HG02588 (cell line): ENCODE measurements at regions not wholly inside any gene's neighbourhood (a gene's known extent, or its start where the extent isn't known, plus 50 kb on each side); places are given as distances from the start of the nearest gene placed in this dataset.
"Not testable (repeated sequence)": the region's sequence is repeated elsewhere in the genome, so short reads cannot be mapped to it uniquely, and the experiment has no call there.

ENCODE experiments used
- ATAC-seq: cut with Tn5 transposase; IDR thresholded peaks from one replicate; pipeline ENCODE4 v1.9.1; 2021; ENCODE audit warnings: mild to moderate bottlenecking, moderate library complexity; ENCODE audit not compliant: unreplicated experiment

DNA sequence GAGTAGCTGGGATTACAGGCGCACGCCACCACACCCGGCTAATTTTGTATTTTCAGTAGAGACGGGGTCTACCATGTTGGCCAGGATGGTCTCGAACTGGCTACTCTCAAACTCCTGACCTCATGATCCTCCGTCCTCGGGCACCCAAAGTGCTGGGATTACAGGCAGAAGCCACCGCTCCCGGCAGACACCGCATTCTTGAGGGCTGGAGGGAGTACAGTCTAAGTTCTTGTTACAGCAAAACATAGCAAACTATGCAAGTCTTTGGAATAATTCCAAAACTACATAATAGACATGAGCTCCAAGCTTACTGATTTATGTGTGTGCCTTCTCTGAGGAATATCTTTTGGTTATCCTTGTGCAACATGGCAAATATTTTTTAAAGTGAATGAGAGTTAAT is 299.1 kb upstream of the ZNF658 start:
- ATAC-seq = not testable (repeated sequence)

GRCh38 chr9:66631521-66632046 is 268.9 kb upstream of the ZNF658 start:
- ATAC-seq = not testable (repeated sequence)

DNA sequence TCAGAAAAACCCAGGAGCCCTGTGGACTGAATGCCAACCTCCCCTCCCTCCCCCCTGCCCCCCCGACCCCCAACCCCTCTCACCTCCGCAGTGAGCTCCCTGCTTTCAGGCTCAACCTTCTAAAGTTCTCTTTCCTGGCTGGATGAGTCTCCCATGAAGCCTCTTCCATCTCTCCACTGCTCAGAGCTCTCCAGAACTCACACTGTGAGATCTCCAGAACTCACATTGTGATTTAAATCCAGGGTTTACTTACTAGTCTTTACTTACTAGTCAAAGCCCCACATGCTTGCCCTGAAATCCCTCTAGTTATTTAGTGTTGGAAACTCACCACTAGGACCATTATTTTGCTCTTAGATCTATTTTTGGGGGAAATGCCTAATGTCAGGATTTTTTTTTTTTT is 252.8 kb upstream of the ZNF658 start:
- ATAC-seq = not testable (repeated sequence)

DNA sequence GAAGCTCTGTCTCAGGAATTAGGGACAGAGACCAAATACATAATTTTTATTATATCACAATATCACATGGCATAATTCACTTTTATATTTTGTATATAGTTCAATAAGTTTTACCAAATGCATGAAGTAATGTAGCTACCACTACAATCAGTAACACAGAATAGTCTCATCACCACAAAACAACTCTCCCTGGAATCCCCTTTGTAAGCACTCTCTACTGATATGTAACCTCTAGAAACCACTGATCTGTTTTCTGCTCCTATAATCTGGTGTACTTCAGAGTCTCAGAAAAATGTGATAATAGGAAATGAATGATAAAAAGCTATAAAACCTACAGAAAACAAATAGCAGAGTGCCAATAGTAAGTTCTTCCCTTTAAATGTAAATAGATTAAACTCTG is 210.3 kb upstream of the ZNF658 start:
- not testable (repeated sequence) for ATAC-seq

DNA sequence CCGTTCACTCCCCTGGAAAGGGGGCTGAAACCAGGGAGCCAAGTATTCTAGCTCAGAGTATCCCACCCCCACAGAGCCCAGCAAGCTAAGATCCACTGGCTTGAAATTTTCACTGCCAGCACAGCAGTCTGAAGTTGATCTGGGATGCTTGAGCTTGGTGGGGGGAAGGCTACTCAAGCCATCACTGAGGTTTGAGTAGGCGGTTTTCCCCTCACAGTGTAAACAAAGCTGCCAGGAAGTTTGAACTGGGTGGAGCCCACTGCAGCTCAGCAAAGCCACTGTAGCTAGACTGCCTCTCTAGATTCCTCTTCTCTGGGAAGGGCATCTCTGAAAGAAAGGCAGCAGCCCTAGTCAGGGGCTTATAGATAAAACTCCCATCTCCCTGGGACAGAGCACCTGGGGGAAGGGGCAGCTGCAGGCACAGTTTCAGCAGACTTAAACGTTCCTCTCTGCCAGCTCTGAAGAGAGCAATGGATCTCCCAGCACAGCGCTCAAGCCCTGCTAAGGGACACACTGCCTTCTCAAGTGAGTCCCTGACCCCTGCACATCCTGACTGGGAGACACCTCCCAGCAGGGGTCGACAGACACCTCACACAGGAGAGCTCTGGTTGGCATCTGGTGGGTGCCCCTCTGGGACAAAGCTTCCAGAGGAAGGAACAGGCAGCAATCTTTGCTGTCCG is 204.8 kb upstream of the ZNF658 start:
- ATAC-seq = peak; percentile 68

GRCh38 chr9:66697343-66698065 is 203.0 kb upstream of the ZNF658 start:
- ATAC-seq = not testable (repeated sequence)

GRCh38 chr9:66698066-66698455 is 202.5 kb upstream of the ZNF658 start:
- not testable (repeated sequence) for ATAC-seq

GRCh38 chr9:66701411-66702377 is 198.8 kb upstream of the ZNF658 start:
- ATAC-seq = not testable (repeated sequence)

DNA sequence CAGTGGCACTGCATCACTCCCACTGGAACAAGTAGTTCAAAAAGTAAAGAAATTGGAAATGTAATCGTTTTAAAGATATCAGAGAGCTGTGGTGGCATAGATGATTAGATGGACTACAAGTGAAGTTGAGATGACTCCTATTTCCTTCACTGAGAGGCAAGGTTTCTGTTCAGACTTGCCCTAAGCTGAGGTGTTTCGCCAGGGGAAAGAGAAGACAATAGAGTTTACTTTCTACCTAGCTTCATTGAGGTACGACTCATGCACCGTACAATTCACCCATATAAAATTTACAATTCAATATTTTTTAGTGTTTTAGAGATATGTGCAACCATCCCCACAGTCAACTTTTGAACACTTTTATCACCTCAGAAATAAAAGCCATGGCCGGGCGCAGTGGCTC is 189.0 kb upstream of the ZNF658 start:
- ATAC-seq = not testable (repeated sequence)

DNA sequence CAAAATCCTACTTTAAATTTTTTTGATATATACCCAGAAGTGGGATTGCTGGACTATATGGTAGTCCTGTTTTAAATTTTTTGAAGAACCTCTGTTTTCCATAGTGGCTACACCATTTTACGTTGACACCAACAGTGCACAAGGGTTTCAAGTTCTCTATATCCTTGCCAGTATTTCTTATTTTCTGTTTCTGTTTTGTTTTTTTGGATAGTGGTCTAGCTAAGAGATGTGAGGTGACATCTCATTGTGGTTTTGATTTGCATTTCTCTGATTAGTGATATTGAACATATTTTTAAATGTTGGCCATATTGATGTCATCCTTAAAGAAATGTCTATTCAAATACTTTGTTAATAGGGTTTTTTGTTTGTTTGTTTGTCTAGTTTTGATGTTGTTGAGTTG is 187.7 kb upstream of the ZNF658 start:
- peak; percentile 68 for ATAC-seq

DNA sequence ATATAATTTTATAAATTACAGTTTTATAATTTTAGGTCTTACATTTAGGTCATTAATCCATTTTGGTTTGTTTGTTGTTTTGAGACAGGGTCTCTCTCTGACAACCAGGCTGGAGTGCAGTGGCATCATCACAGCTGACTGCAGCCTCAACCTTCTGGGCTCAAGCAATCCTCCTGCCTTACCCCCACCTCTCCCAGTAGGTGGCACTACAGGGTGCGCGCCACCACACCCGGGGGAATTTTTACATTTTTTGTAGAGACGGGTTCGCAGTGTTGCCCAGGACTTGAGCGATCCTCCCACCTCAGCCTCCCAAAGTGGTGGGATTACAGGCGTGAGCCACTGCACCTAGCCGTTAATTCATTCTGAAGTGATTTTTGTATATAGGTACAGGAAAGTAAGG is 187.0 kb upstream of the ZNF658 start:
- not testable (repeated sequence) for ATAC-seq

- ATAC-seq = not testable (repeated sequence)
Measured at GRCh38 chr9:66720845-66721244, 179.7 kb upstream of the ZNF658 start.

- not testable (repeated sequence) for ATAC-seq
Measured at GRCh38 chr9:66727540-66727939, 173.0 kb upstream of the ZNF658 start.

DNA sequence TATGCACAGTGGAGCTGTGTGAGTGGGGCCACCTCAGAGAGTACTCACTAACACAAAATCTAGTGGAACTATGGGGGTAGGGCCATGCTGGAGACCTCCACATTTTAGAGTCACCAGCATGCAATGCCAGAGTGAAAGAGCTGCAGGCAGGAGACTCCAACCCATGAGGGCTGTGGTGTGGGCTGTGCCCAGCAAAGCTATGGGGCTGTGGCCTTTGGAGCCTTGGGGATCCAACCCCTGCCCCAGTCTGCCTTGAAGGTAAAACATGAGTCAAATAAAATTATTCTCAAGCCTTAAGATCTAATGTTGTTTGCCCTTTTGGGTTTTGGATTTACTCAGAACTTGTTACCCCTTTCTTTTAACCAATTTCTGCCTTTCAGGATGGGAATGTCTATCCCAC is 163.8 kb upstream of the ZNF658 start:
- ATAC-seq = not testable (repeated sequence)

GRCh38 chr9:66738418-66738817 is 162.1 kb upstream of the ZNF658 start:
- not testable (repeated sequence) for ATAC-seq

GRCh38 chr9:66740136-66740535 is 160.4 kb upstream of the ZNF658 start:
- ATAC-seq = not testable (repeated sequence)

DNA sequence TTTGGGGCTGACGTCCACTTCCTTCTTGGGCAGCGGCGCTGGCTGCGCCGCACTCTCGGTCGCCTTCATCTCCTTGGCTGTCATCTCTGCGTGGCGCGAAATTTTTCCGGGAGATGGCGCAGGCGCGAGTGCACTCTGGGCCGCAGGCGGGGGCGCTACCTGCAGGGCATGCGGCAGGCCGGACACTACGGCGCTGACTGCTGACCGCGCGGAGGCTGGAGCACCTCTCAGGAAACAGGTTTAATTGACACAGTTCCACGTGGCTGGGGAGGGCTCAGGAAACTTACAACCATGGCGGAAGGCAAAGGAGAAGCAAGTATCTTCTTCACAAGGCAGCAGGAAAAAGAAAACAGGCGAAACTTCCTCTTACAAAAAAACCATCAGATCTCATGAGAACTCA is 154.7 kb upstream of the ZNF658 start:
- ATAC-seq = not testable (repeated sequence)

GRCh38 chr9:66752324-66752923 is 148.1 kb upstream of the ZNF658 start:
- not testable (repeated sequence) for ATAC-seq

DNA sequence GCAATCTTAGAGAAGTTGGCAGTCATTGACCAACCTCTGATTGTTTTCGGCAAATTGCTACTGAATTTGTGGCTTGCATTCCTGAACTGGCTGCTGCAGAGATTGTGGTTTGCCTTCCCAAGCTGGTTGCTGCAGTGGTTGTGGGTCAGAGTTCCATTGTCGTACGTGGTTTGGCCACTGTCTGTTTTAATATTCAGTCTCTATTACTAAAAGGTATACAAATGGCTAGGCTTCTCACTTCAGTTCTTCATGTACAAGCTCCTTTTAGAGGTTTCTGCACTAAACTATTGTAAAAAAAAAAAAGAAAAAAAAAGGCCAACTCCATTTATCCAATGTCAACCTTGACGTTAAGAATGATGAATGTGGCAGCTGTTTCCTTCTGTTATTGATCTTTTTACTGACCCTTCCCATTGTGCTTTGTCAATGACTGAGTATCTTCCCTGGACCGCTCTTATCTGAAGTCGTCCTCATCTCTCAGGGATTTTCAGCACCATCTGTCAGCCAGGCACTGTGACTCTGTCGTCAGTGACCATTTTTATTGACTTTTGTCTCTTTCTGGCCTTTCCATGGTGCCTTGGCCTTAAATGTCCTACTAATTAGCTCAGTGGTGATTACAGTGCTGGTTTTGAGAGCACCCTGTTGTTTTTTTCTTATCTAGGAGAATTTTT is 140.6 kb upstream of the ZNF658 start:
- ATAC-seq = not testable (repeated sequence)
